ENCODE measurements at regions not wholly inside any gene's neighbourhood (a gene's known extent, or its start where the extent isn't known, plus 50 kb on each side); places are given as distances from the start of the nearest gene placed in this dataset.

- TF ChIP-seq NR2C2 (CRISPR knock-in tag; IDR thresholded peaks at IDR 0.05) (no peak), SP1 (CRISPR knock-in tag; conservative IDR thresholded peaks at IDR 0.05) (no peak)
These were observed 933.2 kb downstream of the TRIB2 start for GRCh38 chr2:13649918-13650317.

Measured in WTC11 (cell line).